Right renal cortex interstitium (tissue), 3 donors: ENCODE measurements at regions not wholly inside any gene's neighbourhood (a gene's known extent, or its start where the extent isn't known, plus 50 kb on each side); places are given as distances from the start of the nearest gene placed in this dataset.
"Not testable (repeated sequence)": the region's sequence is repeated elsewhere in the genome, so short reads cannot be mapped to it uniquely, and the experiment has no call there.

Experiments used
- DNase-seq, 3 donors: peaks; one replicate each; pipeline ENCODE4 v3.0.0-alpha.2; 2013; ENCODE audit warnings: low read depth in 3 of 3, low spot score in 2 of 3

- DNase-seq, result no peak
Observed at GRCh38 chr2:55772109-55772980, 78.7 kb upstream of the PNPT1 start.

- DNase-seq, result peak in 1 of 3 donors; percentile 13
Observed at GRCh38 chr2:55771612-55772011, 78.0 kb upstream of the PNPT1 start.

- DNase-seq, result no peak
Observed at GRCh38 chr2:55768991-55769390, 75.3 kb upstream of the PNPT1 start.

- no peak for DNase-seq
Observed at GRCh38 chr2:55766947-55767346, 73.3 kb upstream of the PNPT1 start.

- DNase-seq, result not testable (repeated sequence)
Observed at GRCh38 chr2:55765708-55766107, 72.1 kb upstream of the PNPT1 start.

GRCh38 chr2:55763721-55764120 is 70.1 kb upstream of the PNPT1 start:
- DNase-seq, result no peak

GRCh38 chr2:55761526-55761925 is 67.9 kb upstream of the PNPT1 start:
- no peak for DNase-seq

- DNase-seq, result no peak
Observed at GRCh38 chr2:55761024-55761423, 67.4 kb upstream of the PNPT1 start.

GRCh38 chr2:55760125-55760524 is 66.5 kb upstream of the PNPT1 start:
- DNase-seq, result no peak

- no peak for DNase-seq
Observed at GRCh38 chr2:55759271-55759921, 65.8 kb upstream of the PNPT1 start.

GRCh38 chr2:55751966-55752365 is 58.3 kb upstream of the PNPT1 start:
- DNase-seq, result no peak

GRCh38 chr2:55743583-55743982 is 49.9 kb upstream of the PNPT1 start:
- no peak for DNase-seq
